Trophoblast cell (in vitro differentiated cells and primary cell): ENCODE measurements at regions not wholly inside any gene's neighbourhood (a gene's known extent, or its start where the extent isn't known, plus 50 kb on each side); places are given as distances from the start of the nearest gene placed in this dataset.
"Not testable (repeated sequence)": the region's sequence is repeated elsewhere in the genome, so short reads cannot be mapped to it uniquely, and the experiment has no call there.

Experiments used
- DNase-seq, 2 donors: peaks; one replicate each; pipeline ENCODE4 v3.0.0-alpha.2; 2016
- H2AFZ ChIP-seq: 2 replicates; pipeline ENCODE4 v1.6.1; 2013; ENCODE audit warnings: low read length, moderate library complexity, mild to moderate bottlenecking; ENCODE audit not compliant: insufficient read depth, poor library complexity
- H2AK5ac ChIP-seq: 2 replicates; pipeline ENCODE4 v1.6.1; 2013; ENCODE audit warnings: mild to moderate bottlenecking, low read length
- H2BK120ac ChIP-seq: 2 replicates; pipeline ENCODE4 v1.6.1; 2013; ENCODE audit warnings: low read length, mild to moderate bottlenecking, moderate library complexity; ENCODE audit not compliant: insufficient read depth, poor library complexity
- H2BK12ac ChIP-seq: 2 replicates; pipeline ENCODE4 v1.6.1; 2013; ENCODE audit warnings: mild to moderate bottlenecking, low read length, moderate library complexity
- H2BK5ac ChIP-seq: 2 replicates; pipeline ENCODE4 v1.6.1; 2013; ENCODE audit warnings: low read length, low read depth, moderate library complexity, mild to moderate bottlenecking; ENCODE audit not compliant: poor library complexity
- H3K14ac ChIP-seq: 2 replicates; pipeline ENCODE4 v1.6.1; 2013; ENCODE audit warnings: mild to moderate bottlenecking, low read length
- H3K18ac ChIP-seq: 2 replicates; pipeline ENCODE4 v1.6.1; 2013; ENCODE audit warnings: mild to moderate bottlenecking, low read length
- H3K23ac ChIP-seq: 2 replicates; pipeline ENCODE4 v1.6.1; 2013; ENCODE audit warnings: low read length
- H3K27ac ChIP-seq: 2 replicates; pipeline ENCODE4 v1.5.1; 2013; ENCODE audit warnings: low read depth, mild to moderate bottlenecking, inconsistent platforms, low read length, moderate library complexity
- H3K27me3 ChIP-seq: 2 replicates; pipeline ENCODE4 v1.6.1; 2013; ENCODE audit warnings: inconsistent platforms, mild to moderate bottlenecking, low read length, moderate library complexity; ENCODE audit not compliant: insufficient read depth
- H3K36me3 ChIP-seq, 2 experiments: 1 replicate in 1 of 2; 2 replicates in 1 of 2; pipeline ENCODE4 v1.6.1; 2013; ENCODE audit warnings: low read length in 2 of 2, mild to moderate bottlenecking in 2 of 2, moderate library complexity in 1 of 2; ENCODE audit not compliant: insufficient read depth in 2 of 2, control insufficient read depth in 1 of 2
- H3K4ac ChIP-seq: 2 replicates; pipeline ENCODE4 v1.6.1; 2013; ENCODE audit warnings: low read depth, mild to moderate bottlenecking, low read length, moderate library complexity
- H3K4me1 ChIP-seq, 2 experiments: 1 replicate in 1 of 2; 2 replicates in 1 of 2; pipeline ENCODE4 v1.6.1; 2013; ENCODE audit warnings: low read length in 2 of 2, mild to moderate bottlenecking in 2 of 2, moderate library complexity in 1 of 2; ENCODE audit not compliant: insufficient read depth in 2 of 2, control insufficient read depth in 1 of 2
- H3K4me2 ChIP-seq: 2 replicates; pipeline ENCODE4 v1.6.1; 2013; ENCODE audit warnings: inconsistent platforms, mild to moderate bottlenecking, low read length, moderate library complexity
- H3K4me3 ChIP-seq: 2 replicates; pipeline ENCODE4 v1.5.1; 2013; ENCODE audit warnings: mild to moderate bottlenecking, low read depth, low read length, inconsistent platforms
- H3K79me1 ChIP-seq: one replicate; pipeline ENCODE4 v1.6.1; 2013; ENCODE audit warnings: low read length
- H3K79me2 ChIP-seq: 2 replicates; pipeline ENCODE4 v1.6.1; 2013; ENCODE audit warnings: low read length, mild to moderate bottlenecking; ENCODE audit not compliant: control insufficient read depth, insufficient read depth, poor library complexity
- H3K9ac ChIP-seq: 2 replicates; pipeline ENCODE4 v1.6.1; 2013; ENCODE audit warnings: mild to moderate bottlenecking, low read length
- H3K9me3 ChIP-seq: 2 replicates; pipeline ENCODE4 v1.6.1; 2013; ENCODE audit warnings: low read depth, mild to moderate bottlenecking, control low read depth, inconsistent platforms, low read length; ENCODE audit not compliant: insufficient read depth
- H4K12ac ChIP-seq: 2 replicates; pipeline ENCODE4 v1.6.1; 2013; ENCODE audit warnings: low read depth, mild to moderate bottlenecking, low read length, moderate library complexity
- H4K8ac ChIP-seq: 2 replicates; pipeline ENCODE4 v1.6.1; 2013; ENCODE audit warnings: low read depth, mild to moderate bottlenecking, low read length, moderate library complexity
- H4K91ac ChIP-seq: one replicate; pipeline ENCODE4 v1.6.1; 2013; ENCODE audit warnings: low read depth, mild to moderate bottlenecking, low read length, moderate library complexity
- WGBS: extraction: QIAGEN DNeasy Blood & Tissue Kit; methylation state at CpG from one replicate; pipeline ENCODE4 v1.1.7; 2013; ENCODE audit warnings: missing lambda C conversion rate; ENCODE audit not compliant: insufficient read length, insufficient coverage; ENCODE audit errors: extremely low coverage; 5-methylcytosine and 5-hydroxymethylcytosine counted together

DNA sequence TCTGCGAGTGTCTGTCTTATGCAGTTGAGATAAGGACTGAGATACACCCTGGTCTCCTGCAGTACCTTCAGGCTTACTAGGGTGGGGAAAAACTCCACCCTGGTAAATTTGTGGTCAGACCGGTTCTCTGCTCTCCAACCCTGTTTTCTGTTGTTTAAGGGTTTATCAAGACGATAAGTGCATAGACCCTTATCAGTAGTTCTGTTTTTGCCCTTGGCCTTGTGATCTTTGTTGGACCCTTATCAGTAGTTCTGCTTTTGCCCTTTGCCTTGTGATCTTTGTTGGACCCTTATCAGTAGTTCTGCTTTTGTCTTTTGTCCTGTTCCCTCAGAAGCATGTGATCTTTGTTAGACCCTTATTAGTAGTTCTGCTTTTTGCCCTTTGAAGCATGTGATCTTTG is 83.3 kb upstream of the MARK1 start:
- H3K79me2 ChIP-seq, H2AK5ac ChIP-seq, H3K27me3 ChIP-seq, H3K23ac ChIP-seq, H3K9me3 ChIP-seq, H3K14ac ChIP-seq, H2AFZ ChIP-seq, H4K8ac ChIP-seq, H2BK120ac ChIP-seq, H3K27ac ChIP-seq, H4K12ac ChIP-seq, H3K4me1 ChIP-seq, H3K18ac ChIP-seq, H3K9ac ChIP-seq, H3K36me3 ChIP-seq, H3K4ac ChIP-seq, H4K91ac ChIP-seq, H2BK5ac ChIP-seq, H3K4me2 ChIP-seq, H3K79me1 ChIP-seq, H3K4me3 ChIP-seq, H2BK12ac ChIP-seq: not testable (repeated sequence)
- WGBS, result no CpG with 5 or more reads among the region's 3 CpGs
- DNase-seq, result peak; percentile 45 to 56

DNA sequence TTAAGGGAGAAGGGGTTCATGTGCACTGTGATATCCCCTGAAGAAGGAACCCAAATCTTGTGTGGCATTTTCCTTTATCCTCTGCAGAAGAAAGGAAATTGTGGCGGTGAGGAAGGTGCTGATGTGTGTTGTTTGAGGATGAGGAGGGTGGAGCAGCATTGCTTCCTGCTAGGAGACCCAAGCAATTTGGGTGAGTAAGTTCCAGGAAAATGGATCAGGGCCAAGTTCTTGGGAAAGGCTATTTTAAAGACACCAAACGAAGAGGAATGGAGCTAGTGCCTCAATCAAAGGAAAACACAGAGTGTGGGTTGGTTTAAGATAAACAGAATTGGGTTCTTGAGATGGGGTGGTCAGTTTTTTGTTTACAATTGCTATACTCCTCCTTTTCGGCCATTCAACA is 86.7 kb upstream of the MARK1 start:
- H2BK120ac ChIP-seq, result no peak overlapping the region
- H3K27ac ChIP-seq, result no peak overlapping the region
- no peak overlapping the region for H2AFZ ChIP-seq
- no peak overlapping the region for H2AK5ac ChIP-seq
- no peak overlapping the region for H3K9ac ChIP-seq
- H4K91ac ChIP-seq, result no peak overlapping the region
- peak overlapping the region; percentile 16 for H2BK12ac ChIP-seq
- H4K8ac ChIP-seq, result no peak overlapping the region
- H3K4ac ChIP-seq, result no peak overlapping the region
- H2BK5ac ChIP-seq, result no peak overlapping the region
- H3K23ac ChIP-seq, result peak overlapping the region; percentile 93
- H4K12ac ChIP-seq, result no peak overlapping the region
- H3K4me2 ChIP-seq, result no peak overlapping the region
- no peak for DNase-seq
- H3K18ac ChIP-seq, result no peak overlapping the region
- no peaks in the 10 kb centered on the region for H3K36me3 ChIP-seq
- H3K9me3 ChIP-seq, result peaks cover 2% of the 10 kb centered on the region
- H3K79me2 ChIP-seq, result no peaks in the 10 kb centered on the region
- no peaks in the 10 kb centered on the region for H3K79me1 ChIP-seq
- no peaks in the 10 kb centered on the region for H3K4me1 ChIP-seq
- H3K14ac ChIP-seq, result no peak overlapping the region
- no peak overlapping the region for H3K4me3 ChIP-seq
- no peaks in the 10 kb centered on the region for H3K27me3 ChIP-seq
- no CpG with 5 or more reads among the region's 3 CpGs for WGBS

DNA sequence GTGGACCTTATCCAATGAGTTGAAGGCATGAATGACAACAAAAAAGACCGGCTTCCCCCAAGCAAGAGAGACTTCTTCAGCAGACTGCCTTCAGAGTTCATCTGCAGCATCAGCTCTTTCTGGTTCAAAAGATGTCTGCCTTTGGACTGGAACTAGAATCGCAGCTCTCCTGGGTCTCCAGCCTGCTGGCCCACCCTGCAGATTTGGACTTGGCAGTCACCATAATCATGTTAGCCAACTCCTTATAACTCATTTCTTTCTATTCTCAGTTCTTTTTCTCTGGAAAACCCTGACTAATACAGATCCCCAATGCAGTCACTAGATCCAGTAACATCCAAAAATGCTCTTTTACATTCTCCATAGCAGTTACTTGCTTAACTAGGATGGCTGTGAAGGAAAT is 89.2 kb upstream of the MARK1 start:
- no peak overlapping the region for H3K4ac ChIP-seq
- H4K91ac ChIP-seq, result no peak overlapping the region
- DNase-seq, result no peak
- H3K9ac ChIP-seq, result no peak overlapping the region
- no peaks in the 10 kb centered on the region for H3K9me3 ChIP-seq
- no peaks in the 10 kb centered on the region for H3K36me3 ChIP-seq
- no peak overlapping the region for H3K4me3 ChIP-seq
- H3K4me1 ChIP-seq, result peaks cover 0 to 2% of the 10 kb centered on the region in 2 experiments
- H3K79me1 ChIP-seq, result no peaks in the 10 kb centered on the region
- no peak overlapping the region for H3K27ac ChIP-seq
- no peak overlapping the region for H3K18ac ChIP-seq
- no peak overlapping the region for H3K4me2 ChIP-seq
- no peak overlapping the region for H4K12ac ChIP-seq
- no peaks in the 10 kb centered on the region for H3K27me3 ChIP-seq
- H2AK5ac ChIP-seq, result no peak overlapping the region
- H3K23ac ChIP-seq, result no peak overlapping the region
- H3K79me2 ChIP-seq, result no peaks in the 10 kb centered on the region
- no CpG with 5 or more reads among the region's 2 CpGs for WGBS
- H3K14ac ChIP-seq, result no peak overlapping the region
- H4K8ac ChIP-seq, result no peak overlapping the region
- H2AFZ ChIP-seq, result no peak overlapping the region
- no peak overlapping the region for H2BK5ac ChIP-seq
- no peak overlapping the region for H2BK120ac ChIP-seq
- no peak overlapping the region for H2BK12ac ChIP-seq

DNA sequence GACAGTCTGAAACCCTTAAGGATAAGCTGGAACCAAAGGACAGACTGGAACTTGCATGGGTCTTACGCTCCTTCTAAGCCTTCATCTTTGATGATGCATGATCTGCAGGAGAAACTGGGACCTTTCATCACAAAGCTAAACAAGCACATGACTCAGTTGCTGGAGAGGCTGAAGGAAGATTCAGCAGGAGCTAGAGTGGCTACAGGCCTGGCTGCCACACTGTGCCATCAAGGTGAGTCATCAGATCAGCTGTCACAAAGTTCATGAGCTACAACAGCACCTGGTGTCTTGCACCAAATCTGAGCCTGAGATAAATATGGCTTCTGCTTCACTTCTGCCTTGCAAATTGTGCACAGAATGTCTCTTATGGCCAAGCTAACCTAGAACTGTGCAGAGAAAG is 95.5 kb upstream of the MARK1 start:
- Histone ChIP-seq H3K9ac (no peak overlapping the region), H3K9me3 (no peaks in the 10 kb centered on the region), H3K4me1 (peaks cover 10 to 14% of the 10 kb centered on the region in 2 experiments), H2AFZ (no peak overlapping the region), H3K79me2 (no peaks in the 10 kb centered on the region), H3K18ac (no peak overlapping the region), H3K14ac (no peak overlapping the region), H2AK5ac (no peak overlapping the region), H3K4me3 (no peak overlapping the region), H3K36me3 (no peaks in the 10 kb centered on the region), H2BK5ac (no peak overlapping the region), H3K27ac (no peak overlapping the region), H3K4me2 (no peak overlapping the region), H3K4ac (no peak overlapping the region), H2BK12ac (no peak overlapping the region), H4K8ac (no peak overlapping the region), H2BK120ac (no peak overlapping the region), H4K12ac (no peak overlapping the region), H4K91ac (no peak overlapping the region), H3K79me1 (peaks cover 2% of the 10 kb centered on the region), H3K27me3 (no peaks in the 10 kb centered on the region), H3K23ac (no peak overlapping the region)
- DNase-seq, result peak; percentile 80 to 91
- no CpG with 5 or more reads among the region's 1 CpG for WGBS
